ENCODE measurements at regions not wholly inside any gene's neighbourhood (a gene's known extent, or its start where the extent isn't known, plus 50 kb on each side); places are given as distances from the start of the nearest gene placed in this dataset.
"Not testable (repeated sequence)": the region's sequence is repeated elsewhere in the genome, so short reads cannot be mapped to it uniquely, and the experiment has no call there.

DNA sequence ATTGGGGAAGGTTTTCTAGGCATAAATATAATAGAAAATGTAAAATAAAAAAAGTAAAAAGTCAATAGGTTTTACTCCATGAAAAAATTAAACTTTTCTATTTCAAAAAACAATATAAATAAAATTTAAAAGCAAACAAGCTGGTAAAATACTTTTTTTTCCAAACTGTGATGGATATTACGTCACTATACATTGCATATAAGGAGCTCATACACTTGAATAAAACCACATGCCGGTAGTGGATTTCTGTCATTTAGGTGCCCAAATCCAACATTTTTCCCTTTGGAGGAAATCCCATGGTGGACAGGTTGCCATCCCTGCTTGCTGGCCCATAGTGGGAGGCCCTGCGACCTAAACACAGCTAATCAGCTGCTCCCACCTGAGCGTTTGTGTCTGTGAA lies 289.4 kb upstream of the HNRNPA3 start:
- Histone ChIP-seq H3K27me3 (ENCODE audit: insufficient read depth, poor library complexity, severe bottlenecking) (no peaks in the 10 kb centered on the region), H3K9me3 (ENCODE audit: severe bottlenecking) (no peaks in the 10 kb centered on the region), H3K36me3 (ENCODE audit: low read depth) (no peaks in the 10 kb centered on the region), H3K4me3 (ENCODE audit: severe bottlenecking) (no peak overlapping the region), H3K4me1 (ENCODE audit: insufficient read depth, poor library complexity, severe bottlenecking) (no peaks in the 10 kb centered on the region), H3K27ac (ENCODE audit: poor library complexity, severe bottlenecking) (no peak overlapping the region)
- DNase-seq (ENCODE audit: low spot score) (no peak), ATAC-seq (ENCODE audit: low read depth) (no peak)
- TF ChIP-seq, protein P1, sequence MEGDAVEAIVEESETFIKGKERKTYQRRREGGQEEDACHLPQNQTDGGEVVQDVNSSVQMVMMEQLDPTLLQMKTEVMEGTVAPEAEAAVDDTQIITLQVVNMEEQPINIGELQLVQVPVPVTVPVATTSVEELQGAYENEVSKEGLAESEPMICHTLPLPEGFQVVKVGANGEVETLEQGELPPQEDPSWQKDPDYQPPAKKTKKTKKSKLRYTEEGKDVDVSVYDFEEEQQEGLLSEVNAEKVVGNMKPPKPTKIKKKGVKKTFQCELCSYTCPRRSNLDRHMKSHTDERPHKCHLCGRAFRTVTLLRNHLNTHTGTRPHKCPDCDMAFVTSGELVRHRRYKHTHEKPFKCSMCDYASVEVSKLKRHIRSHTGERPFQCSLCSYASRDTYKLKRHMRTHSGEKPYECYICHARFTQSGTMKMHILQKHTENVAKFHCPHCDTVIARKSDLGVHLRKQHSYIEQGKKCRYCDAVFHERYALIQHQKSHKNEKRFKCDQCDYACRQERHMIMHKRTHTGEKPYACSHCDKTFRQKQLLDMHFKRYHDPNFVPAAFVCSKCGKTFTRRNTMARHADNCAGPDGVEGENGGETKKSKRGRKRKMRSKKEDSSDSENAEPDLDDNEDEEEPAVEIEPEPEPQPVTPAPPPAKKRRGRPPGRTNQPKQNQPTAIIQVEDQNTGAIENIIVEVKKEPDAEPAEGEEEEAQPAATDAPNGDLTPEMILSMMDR (IDR thresholded peaks at IDR 0.05; ENCODE audit: poor library complexity, severe bottlenecking) = no peak

DNA sequence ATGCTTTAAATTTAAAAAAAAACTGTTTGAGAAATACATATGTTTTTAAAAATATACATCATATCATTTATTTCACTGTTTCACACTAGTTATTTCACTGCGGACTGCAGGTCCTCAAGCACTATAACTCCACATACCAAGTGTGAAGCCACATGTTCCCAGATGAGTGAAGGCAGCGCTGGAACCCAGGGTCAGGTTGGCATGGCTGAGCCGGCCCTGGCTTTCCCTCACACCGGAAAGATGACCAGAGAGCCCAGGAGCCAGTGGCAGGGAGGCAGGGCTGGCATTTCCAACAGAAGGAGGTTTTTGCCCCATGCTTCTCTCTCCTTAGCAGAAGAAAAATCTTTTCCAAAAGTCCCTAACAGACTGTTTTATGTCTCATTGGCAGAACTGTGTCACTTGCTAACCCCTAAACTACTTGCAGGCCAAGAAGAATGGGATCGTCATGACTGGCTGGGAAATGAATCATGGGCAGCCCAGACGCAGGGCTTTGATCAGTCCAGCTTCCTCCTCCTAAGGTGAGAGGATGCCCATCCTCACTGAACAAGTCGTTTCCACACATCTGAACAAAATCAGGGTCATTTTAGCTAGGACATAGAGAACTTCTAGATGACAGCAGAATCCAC lies 287.6 kb upstream of the HNRNPA3 start:
- Histone ChIP-seq H3K36me3 (ENCODE audit: low read depth) (no peaks in the 10 kb centered on the region), H3K27ac (ENCODE audit: poor library complexity, severe bottlenecking) (no peak overlapping the region), H3K27me3 (ENCODE audit: insufficient read depth, poor library complexity, severe bottlenecking) (no peaks in the 10 kb centered on the region), H3K4me3 (ENCODE audit: severe bottlenecking) (no peak overlapping the region), H3K4me1 (ENCODE audit: insufficient read depth, poor library complexity, severe bottlenecking) (no peaks in the 10 kb centered on the region), H3K9me3 (ENCODE audit: severe bottlenecking) (no peaks in the 10 kb centered on the region)
- DNase-seq (ENCODE audit: low spot score) (no peak), ATAC-seq (ENCODE audit: low read depth) (no peak)
- TF ChIP-seq, protein P1 (IDR thresholded peaks at IDR 0.05; ENCODE audit: poor library complexity, severe bottlenecking) = no peak

DNA sequence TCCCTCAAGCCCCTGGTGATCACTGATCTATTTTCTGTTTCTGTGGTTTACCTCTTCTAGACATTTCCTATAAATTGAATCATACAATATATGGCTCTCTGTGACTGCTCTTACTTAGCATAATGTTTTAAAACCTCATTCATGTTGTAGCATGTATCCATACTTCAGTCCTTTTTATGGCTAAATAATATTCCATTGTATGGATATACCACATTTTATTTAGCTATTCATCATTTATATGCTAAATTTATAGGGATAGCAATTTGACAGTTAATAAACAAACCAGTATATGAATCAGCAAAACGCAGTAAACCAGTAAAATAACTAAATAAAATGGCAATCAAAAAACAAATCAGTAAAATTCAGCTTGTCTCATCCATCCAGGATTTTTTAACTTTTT lies 286.1 kb upstream of the HNRNPA3 start:
- no peaks in the 10 kb centered on the region for H3K4me1 ChIP-seq (ENCODE audit: insufficient read depth, poor library complexity, severe bottlenecking)
- no peaks in the 10 kb centered on the region for H3K9me3 ChIP-seq (ENCODE audit: severe bottlenecking)
- DNase-seq (ENCODE audit: low spot score) = no peak
- ATAC-seq (ENCODE audit: low read depth) = no peak
- TF ChIP-seq, protein P1 (IDR thresholded peaks at IDR 0.05; ENCODE audit: poor library complexity, severe bottlenecking) = no peak
- no peaks in the 10 kb centered on the region for H3K27me3 ChIP-seq (ENCODE audit: insufficient read depth, poor library complexity, severe bottlenecking)
- H3K36me3 ChIP-seq (ENCODE audit: low read depth) = no peaks in the 10 kb centered on the region
- no peak overlapping the region for H3K27ac ChIP-seq (ENCODE audit: poor library complexity, severe bottlenecking)
- H3K4me3 ChIP-seq (ENCODE audit: severe bottlenecking) = no peak overlapping the region

DNA sequence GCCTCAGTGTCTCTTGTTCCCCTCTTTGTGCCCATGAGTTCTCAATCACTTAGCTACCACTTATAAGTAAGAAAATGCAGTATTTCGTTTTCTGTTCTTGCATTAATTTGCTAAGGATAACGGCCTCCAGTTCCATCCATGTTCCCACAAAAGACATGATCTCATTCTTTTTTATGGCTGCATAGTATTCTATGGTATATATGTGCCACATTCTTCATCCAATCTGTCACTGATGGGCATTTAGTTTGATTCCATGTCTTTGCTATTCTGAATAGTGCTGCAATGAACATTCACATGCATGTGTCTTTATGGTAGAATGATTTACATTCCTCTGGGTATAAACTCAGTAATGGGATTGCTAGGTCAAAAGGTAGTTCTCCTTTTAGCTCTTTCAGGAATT lies 283.2 kb upstream of the HNRNPA3 start:
- H3K4me1 ChIP-seq (ENCODE audit: insufficient read depth, poor library complexity, severe bottlenecking); H3K4me3 ChIP-seq (ENCODE audit: severe bottlenecking); H3K9me3 ChIP-seq (ENCODE audit: severe bottlenecking): not testable (repeated sequence)

DNA sequence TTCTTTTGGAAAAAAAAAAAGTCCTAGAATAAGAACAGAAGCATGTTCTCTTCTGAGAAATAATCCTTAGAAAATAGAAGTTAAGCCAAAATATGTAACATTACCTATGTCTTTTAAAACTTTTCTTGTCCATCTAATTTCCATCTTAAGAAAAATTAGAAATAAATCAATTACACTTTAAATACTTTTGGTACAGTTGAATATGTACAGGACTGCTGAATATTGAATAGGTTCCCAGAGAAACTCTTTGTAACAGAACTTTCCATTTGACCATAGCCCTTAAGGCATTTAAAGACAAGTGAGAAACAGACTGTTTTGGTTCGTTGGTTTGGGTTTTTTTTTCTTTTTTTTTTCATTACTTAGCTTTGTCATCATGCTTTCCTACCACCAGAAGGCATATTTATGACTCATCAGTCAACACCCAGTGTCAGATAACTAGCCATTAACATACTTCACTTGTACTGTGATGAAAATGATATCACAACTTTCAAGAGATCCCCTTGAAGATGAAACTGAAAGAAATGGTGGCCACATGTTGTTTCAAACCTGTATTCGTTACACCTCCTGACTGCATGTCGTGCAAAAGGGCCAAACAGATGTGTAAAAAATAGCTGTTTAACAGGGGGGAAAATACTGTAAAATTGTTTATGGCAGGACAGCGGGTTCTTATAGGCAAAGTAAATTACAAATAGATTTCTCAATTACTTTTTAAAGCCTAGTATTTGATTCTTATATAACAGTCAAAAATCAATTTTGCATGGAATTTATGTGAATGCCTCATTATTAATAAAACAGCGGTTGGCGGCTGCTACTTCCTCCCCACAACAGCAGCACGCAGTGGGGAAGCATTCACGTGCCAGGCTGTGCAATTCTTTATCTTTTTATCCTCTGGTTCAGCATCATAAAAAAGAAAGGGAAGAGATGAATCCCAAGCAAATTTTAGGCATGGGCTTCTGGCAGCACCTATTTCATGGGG lies 280.7 kb upstream of the HNRNPA3 start:
- no peak overlapping the region for H3K27ac ChIP-seq (ENCODE audit: poor library complexity, severe bottlenecking)
- H3K9me3 ChIP-seq (ENCODE audit: severe bottlenecking) = no peaks in the 10 kb centered on the region
- no peak for DNase-seq (ENCODE audit: low spot score)
- H3K27me3 ChIP-seq (ENCODE audit: insufficient read depth, poor library complexity, severe bottlenecking) = no peaks in the 10 kb centered on the region
- TF ChIP-seq, protein P1 (IDR thresholded peaks at IDR 0.05; ENCODE audit: poor library complexity, severe bottlenecking) = no peak
- no peaks in the 10 kb centered on the region for H3K4me1 ChIP-seq (ENCODE audit: insufficient read depth, poor library complexity, severe bottlenecking)
- H3K36me3 ChIP-seq (ENCODE audit: low read depth) = no peaks in the 10 kb centered on the region
- peak; percentile 53; the same call in 2 of the 3 replicates for ATAC-seq (ENCODE audit: low read depth)
- H3K4me3 ChIP-seq (ENCODE audit: severe bottlenecking) = no peak overlapping the region

More for the DNA sequence above, 283.2 kb upstream of the HNRNPA3 start:
- not testable (repeated sequence) for H3K27ac ChIP-seq (ENCODE audit: poor library complexity, severe bottlenecking); H3K27me3 ChIP-seq (ENCODE audit: insufficient read depth, poor library complexity, severe bottlenecking); H3K36me3 ChIP-seq (ENCODE audit: low read depth); DNase-seq (ENCODE audit: low spot score); ATAC-seq (ENCODE audit: low read depth)

All from RWPE2 (cell line).